ENCODE measurements at regions not wholly inside any gene's neighbourhood (a gene's known extent, or its start where the extent isn't known, plus 50 kb on each side); places are given as distances from the start of the nearest gene placed in this dataset.

GRCh38 chr12:100675432-100675831 is 101.9 kb downstream of the GAS2L3 start:
- DNase-seq = peak; percentile 20

- no peak for DNase-seq
Observed at GRCh38 chr12:100681074-100681473, 107.6 kb downstream of the GAS2L3 start.

GRCh38 chr12:100682178-100682577 is 108.7 kb downstream of the GAS2L3 start:
- no peak for DNase-seq

DNA sequence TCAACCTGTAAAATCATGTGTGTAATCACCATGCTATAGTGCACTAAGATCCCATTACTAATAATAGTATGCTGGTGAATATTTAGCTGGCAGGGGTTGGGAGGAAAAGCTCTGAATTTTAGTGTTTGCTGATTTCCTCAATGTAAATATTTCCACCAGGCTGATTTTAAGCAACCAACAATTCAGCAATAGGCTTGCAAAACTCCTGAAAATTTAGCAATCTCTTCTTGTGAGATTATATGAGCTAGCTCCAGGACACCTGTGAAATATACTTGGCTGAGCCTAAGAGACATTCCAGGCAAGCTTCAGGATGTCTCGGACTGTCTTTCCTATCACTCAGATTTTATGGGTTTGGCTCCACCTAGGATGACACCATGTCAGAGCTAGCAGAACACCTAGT is 106.9 kb upstream of the ANO4 start:
- DNase-seq = no peak

- DNase-seq = no peak
Observed at GRCh38 chr12:100688451-100688864, 106.1 kb upstream of the ANO4 start.

GRCh38 chr12:100692502-100692901 is 102.1 kb upstream of the ANO4 start:
- DNase-seq = no peak

DNA sequence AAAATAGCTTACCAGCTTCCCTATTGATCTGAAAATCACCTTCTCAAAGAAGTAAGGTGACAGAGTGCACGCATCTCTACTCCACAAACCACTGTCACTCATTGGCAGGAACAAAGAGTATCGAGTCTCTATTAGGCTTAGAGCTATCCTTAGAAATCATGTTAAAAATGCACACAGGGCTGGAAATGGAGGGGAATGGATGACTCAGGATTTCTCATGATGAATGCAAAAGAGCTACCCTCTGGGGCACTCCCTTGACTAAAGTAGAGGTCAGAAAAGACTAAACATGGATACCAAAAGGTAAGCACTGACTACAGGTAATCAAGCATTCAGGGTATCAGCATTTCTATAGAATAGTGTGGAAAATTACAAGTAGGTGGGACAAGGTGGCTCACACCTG is 96.1 kb upstream of the ANO4 start:
- DNase-seq = no peak

- no peak for DNase-seq
Observed at GRCh38 chr12:100699209-100699608, 95.4 kb upstream of the ANO4 start.

GRCh38 chr12:100703337-100703736 is 91.2 kb upstream of the ANO4 start:
- no peak for DNase-seq

DNA sequence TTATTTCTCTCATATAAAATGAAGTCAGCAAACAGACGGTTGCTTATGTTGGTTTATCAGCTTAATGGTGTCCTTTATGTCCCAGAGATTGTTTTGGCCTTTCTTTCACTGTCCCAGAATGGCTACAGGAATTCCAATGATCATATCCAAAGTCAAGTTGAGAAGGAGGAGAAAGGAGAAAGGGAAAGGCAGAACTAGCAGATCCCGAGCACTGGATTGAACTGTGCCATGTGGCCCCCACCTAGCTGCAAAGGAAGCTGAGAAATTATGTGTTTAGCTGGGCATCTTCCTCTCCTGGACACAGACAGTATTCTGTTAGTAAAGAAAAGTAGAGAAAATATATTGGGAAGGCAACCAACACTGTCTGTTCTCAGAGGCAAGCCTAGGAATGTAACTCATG is 90.7 kb upstream of the ANO4 start:
- no peak for DNase-seq

GRCh38 chr12:100706033-100706432 is 88.5 kb upstream of the ANO4 start:
- DNase-seq = no peak

- DNase-seq = no peak
Observed at GRCh38 chr12:100708591-100708990, 86.0 kb upstream of the ANO4 start.

- no peak for DNase-seq
Observed at GRCh38 chr12:100715976-100716944, 78.3 kb upstream of the ANO4 start.

GRCh38 chr12:100716945-100717732 is 77.4 kb upstream of the ANO4 start:
- DNase-seq = no peak

- no peak for DNase-seq
Observed at GRCh38 chr12:100717733-100718067, 76.9 kb upstream of the ANO4 start.

GRCh38 chr12:100718187-100718586 is 76.4 kb upstream of the ANO4 start:
- no peak for DNase-seq

DNA sequence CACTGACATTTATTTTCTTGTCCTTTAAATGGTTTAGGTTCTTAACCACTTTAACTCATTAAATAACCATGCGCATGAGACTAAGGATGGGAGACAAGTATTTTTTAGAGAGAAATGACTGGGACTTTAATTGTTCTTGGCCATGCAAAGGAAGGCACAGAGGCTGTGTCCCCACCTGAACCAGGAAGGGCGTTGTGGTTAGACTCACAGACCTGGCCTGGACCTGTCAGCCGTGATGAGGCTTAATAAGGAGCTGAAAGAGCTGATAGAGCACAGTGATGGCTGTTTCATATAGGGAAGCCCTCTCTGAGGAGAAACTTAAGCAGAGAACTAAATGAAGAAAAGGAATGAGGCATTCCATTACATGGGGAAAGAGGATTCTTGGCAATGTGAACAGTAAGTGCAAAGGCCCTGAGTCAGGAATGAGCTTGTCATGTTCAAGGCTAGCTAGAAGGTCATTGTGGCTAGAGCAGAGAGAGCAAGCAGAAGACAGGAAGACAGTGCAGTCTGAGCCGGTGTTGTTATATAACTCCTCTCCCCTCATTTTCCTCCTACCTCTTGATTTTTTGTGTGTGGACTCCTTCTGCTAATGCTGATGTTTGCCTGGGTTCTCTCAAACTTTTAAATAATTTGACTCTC is 74.4 kb upstream of the ANO4 start:
- no peak for DNase-seq

- no peak for DNase-seq
Observed at GRCh38 chr12:100721169-100721568, 73.4 kb upstream of the ANO4 start.

DNA sequence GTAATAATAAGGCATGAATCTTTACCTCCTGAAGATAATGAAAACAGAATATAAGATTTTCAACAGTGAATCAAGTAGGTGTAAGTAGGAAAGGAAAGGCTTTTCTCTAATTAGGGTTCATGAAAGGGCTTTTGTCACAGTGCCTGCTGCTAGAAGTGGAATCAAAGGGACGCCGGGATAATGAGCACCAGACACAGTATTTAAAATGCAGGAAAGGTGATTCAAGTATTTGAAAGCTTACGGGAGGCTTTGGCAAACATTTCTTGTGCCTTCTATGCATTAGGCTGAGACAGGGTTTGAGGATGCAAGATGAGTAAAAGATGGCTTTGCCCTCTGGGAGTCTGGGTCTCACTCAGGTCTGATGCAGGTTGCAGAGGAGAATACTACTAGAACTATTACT is 70.5 kb upstream of the ANO4 start:
- DNase-seq = no peak

GRCh38 chr12:100733817-100734593 is 60.6 kb upstream of the ANO4 start:
- no peak for DNase-seq

DNA sequence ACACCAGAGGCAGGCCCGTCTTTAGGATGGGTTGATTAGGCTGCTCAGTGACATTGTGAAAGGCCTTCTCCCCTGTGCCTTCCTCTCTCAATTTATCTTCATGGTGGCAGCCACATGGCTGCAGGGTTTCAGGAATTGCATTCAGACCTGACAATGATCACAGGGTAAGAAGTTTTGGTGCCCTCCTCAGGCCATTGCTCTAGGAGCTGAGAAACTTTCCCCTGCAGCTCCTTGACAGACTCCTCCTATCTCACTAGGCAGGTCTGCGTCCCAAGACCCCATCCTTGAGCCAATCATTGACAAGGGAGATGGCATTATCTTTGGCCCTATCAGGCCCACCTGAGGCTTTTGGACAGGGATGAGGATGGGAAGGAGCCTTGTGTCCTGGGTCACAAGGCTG is 57.4 kb upstream of the ANO4 start:
- no peak for DNase-seq

DNA sequence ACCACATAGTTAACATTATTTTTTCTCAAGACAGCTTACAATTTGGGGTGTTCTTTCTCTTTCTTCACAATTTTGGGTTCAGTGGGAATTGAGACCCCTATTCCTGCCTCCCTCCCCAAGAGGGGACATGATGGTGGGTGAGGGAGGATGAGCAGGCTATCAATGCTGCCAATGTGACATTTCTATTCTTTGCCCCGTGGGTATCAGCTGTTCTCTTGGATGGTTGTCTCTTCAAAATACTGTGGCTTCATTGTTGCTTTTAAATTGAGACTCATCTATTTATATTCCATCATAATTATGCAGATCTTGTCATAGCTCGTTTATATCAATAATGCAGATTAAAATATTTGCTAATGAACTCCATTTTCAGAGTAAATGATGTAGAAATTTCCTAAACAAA is 56.5 kb upstream of the ANO4 start:
- DNase-seq = no peak
